ENCODE measurements at regions not wholly inside any gene's neighbourhood (a gene's known extent, or its start where the extent isn't known, plus 50 kb on each side); places are given as distances from the start of the nearest gene placed in this dataset.

DNA sequence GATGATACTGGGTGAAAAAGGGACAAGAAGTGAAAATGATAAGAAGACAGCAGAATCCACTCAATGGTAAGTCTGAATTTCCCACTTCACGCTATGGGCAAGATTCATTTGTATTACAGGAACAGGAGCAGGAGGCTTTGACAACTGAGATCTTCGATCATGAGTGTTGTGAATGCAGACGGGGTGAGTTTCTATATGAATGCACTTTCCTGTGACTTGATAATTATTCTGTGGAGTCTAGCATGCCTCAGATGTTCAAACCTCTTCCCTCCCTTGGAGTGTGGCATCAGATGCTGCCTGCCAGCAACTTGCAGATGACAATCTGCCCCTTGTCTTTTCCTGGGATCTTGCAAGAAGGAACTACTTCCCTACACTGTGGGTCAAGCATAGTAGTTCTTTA is 225.4 kb downstream of the HLX start:
- DNase-seq (ENCODE audit: low read depth), result no peak

DNA sequence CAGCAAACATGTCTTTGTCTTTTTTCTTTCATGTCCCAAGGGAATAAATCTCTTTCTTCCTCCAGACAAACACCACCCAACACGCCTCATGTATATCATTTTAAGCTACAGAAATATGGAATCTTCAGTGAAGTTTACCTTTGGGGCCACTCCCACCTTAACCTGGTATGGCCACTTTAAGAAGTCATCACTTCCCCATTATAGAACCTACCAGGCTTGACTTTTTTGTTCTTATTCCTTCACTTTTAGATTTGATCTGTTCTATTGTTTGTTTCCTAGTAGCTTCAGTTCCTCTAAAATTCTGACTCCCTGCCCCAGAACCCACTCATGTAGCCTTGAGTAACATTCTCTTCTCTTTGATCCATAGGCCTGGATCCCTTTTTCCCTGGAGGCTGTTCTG is 226.3 kb downstream of the HLX start:
- DNase-seq (ENCODE audit: low read depth), result no peak

DNA sequence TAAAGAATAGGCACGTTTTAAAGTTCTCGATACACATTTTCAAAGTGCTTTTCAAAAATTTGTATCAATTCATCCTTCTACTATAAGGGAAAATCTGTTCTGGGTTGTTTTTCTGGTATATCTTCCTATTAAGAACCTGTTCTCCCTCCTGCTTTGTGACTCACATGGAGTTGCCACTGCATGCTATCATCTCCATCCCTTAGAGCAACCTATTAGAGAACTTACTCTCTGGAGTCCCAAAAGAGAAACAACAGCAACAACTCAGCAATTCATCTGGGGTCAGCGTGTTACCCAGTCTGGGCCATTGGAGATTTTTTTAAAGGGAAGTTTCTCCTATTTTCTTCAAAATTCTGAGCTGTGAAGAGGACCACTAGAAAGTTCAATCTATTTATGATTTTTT is 227.4 kb downstream of the HLX start:
- DNase-seq (ENCODE audit: low read depth), result no peak

DNA sequence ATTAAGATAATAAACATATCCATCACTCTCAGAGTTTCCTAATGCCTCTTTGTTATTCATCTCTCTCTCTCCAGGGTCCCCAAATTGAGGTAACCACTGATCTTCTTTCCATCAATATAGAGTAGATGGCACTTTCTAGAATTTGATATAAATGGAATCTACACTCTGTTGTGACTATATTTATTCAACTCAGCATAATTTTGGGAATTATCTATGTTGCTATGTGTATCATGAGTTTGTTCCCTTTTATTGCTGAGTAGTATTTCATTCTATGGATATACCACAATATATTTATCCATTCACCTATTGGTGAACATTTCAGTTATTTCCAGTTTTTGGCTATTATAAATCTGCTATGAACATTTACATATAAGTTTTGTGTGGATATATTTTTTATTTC is 230.7 kb downstream of the HLX start:
- no peak for DNase-seq (ENCODE audit: low read depth)

DNA sequence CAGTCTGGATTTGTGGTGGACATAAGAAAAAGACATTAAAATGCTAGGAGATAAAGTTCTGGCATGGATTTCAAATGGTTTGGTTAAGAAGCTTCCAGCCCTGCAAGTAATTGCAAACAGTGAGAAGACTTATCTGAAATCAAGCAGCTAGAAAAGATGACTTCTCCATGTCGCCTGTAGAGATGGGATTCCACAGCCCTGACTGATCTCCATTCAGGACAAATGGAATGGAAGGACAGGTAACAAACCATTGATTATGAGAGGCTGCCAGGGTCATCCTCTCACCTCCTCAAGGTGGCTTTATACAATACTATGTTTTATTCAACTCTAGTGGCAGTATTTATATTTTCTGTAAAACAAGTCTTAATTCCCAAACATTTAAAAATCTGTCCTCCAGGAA is 237.9 kb downstream of the HLX start:
- DNase-seq (ENCODE audit: low read depth), result no peak

DNA sequence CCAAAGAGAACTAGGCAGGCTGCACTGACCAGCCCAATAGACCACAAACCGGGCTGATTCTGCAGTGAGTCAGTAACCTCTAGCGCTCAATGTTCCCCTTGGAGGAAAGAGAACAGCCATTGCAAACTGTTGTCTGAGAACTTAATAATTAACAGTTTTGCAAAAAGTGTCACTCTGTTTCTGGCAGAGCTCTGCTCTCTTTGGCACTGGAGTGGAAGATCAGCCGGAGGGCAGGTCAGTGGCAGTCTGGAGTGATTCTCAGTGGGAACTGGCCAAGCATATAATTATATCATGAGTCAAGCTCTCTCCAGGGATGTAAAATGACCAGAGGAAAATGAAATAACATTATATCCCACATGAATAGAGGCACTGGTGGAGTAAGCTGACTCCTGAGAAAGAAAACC is 238.3 kb downstream of the HLX start:
- DNase-seq (ENCODE audit: low read depth), result peak; percentile 88

DNA sequence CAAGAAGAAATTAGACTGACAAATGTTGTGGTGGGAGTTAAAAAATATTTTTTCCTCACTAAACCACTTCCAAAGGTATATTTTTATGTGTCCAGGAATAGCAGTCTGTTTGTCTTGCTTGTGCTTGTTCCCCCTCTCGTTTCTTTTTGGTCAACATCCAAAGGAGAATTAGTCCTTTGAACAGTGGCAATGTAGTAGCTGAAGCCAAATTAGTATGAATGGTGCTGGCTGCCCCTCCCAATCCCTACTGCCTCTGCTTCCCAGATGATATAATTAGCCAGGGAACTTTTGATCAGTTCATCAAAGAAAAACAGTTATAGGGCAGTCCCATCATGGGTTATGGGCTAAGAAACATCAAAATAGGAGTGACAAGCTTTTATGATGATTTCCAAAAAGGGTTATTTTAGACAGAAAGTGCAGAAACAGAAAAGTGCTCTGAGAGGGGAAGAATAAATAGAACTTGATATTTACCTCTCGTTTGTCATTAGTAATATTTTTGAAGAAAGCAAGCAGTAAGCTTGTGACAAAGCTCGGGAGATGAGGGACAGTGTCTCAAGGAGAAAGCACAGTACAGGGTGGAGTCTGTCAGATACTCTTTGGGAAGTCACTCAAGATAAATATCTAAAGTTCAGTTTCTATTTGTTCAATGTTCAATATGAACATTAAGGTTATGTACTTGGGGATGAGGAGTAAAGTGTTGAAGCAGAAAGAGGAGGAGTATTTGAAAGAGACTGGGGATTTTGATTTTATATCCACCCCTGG is 239.1 kb downstream of the HLX start:
- no peak for DNase-seq (ENCODE audit: low read depth)

DNA sequence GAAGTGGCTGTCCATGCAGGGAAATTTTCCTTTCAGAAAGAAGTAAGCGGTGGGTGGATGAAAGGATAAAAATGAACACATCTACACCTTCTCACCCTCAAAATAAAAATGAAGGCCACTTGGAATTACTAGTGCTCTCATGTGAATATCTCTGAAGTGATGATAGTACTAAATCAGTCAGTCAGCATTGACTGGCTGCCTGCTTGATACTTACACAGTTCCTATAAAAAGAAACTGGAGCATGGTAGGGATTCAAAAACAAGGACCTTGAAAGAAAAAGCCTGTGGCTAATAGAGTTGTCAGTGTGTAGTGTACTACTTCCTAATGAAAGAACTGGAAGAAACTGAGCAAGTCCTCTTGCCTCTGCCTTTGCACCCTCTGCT is 239.7 kb downstream of the HLX start:
- DNase-seq (ENCODE audit: low read depth), result no peak

DNA sequence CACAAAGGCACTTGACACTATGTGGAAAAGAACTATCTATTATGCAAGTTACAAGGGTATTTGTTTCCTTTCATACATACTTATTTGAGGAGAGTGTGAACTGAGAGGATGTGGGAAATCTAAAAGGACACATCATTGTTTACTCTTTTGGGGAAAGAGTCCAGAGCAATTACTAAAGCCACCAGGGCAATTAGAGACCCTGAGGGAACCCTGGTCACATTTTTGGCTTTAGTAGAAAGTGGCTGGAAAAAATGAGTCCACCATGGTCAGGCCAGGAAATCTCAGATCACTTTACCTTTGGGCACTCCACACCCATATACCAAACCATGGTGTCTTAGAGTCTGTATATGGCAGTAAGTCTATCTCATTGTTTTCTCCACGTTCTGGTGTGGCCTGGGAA is 243.3 kb downstream of the HLX start:
- DNase-seq (ENCODE audit: low read depth), result no peak

DNA sequence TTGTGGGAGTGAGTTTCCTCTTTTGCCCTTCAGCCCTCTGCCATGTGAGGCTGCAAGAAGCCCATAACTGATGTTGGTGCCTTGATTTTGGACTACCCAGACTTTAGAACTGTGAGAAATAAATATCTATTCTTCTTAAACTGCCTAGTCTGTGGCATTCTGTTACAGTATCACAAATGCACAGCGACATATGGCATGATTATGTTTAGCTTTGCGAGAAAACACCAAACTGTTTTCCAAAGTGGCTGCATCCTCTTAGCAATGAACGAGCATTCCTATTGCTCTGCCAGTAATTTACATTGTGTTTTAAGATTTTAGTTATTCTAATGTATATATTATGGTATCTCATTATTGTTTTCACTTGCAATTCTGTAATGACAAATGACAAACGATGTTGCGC is 246.7 kb downstream of the HLX start:
- no peak for DNase-seq (ENCODE audit: low read depth)

DNA sequence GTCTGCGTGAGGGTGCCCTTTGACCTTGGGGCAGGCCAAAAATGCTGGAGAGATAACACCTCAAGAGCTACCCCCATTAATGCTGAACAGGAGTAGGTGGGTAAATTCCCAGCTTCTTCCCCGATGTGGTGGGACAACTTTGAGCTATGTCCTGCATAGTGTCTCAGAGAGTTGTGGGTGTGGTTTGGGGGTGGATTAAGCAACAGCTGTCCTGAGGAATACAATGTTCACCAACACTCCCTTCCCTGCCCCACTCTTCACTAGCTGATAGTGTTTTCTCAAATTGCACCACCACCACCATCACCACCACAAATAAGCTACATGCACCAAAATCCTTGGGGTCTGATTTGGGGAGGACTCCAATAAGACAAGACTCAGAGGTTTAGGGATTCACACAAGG is 258.4 kb downstream of the HLX start:
- DNase-seq (ENCODE audit: low read depth), result no peak

DNA sequence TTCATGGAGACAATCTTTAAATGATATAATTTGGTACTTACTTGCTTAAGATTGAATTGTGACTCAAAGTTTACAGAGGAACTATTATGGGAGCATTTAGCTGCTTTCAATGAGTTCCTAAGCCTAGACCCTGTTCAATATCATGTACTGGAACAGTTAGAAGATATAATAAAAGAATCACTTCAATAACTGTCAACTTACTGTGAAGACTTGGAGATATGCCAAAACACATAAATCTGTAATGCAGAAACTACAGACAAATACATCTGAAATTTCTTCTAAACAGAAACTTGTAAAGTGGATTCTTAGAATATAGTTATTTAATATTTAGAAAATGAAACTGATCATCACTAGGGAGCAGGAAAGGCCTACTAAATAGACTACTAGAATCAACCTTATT is 259.3 kb downstream of the HLX start:
- no peak for DNase-seq (ENCODE audit: low read depth)

DNA sequence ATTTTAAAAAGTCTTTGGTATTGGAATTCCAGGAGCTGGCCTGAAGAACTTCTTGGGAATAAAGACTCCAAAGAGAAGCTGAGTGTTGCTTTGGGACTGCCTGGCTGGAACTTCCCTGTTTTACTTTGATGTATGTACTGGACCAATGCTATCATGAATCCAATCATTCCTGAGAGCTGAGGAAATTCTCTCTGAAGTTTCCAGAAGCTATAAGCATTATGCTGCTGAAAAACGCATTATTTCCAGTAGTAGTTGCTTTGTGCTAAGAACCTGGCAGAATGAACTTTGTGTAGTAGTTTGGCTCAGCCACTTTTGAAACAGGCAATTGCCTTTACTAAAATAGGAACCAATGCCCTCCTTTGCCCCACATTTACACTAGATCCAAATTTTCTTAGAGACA is 260.7 kb downstream of the HLX start:
- DNase-seq (ENCODE audit: low read depth), result no peak

DNA sequence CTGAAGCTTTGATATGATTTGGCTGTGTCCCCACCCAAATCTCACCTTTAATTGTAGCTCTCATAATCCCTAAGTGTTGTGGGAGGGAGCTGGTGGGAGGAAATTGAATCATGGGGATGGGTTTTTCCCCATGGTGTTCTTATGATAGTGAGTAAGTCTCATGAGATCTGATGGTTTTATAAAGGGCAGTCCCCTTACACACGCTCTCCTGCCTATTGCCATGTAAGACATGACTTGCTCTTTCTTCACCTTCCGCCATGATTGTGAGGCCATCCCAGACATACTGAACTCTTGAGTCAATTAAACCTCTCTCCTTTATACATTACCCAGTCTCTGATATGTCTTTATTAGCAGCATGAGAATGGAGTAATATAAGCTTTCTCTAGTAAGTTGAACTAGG is 261.9 kb downstream of the HLX start:
- DNase-seq (ENCODE audit: low read depth), result no peak

DNA sequence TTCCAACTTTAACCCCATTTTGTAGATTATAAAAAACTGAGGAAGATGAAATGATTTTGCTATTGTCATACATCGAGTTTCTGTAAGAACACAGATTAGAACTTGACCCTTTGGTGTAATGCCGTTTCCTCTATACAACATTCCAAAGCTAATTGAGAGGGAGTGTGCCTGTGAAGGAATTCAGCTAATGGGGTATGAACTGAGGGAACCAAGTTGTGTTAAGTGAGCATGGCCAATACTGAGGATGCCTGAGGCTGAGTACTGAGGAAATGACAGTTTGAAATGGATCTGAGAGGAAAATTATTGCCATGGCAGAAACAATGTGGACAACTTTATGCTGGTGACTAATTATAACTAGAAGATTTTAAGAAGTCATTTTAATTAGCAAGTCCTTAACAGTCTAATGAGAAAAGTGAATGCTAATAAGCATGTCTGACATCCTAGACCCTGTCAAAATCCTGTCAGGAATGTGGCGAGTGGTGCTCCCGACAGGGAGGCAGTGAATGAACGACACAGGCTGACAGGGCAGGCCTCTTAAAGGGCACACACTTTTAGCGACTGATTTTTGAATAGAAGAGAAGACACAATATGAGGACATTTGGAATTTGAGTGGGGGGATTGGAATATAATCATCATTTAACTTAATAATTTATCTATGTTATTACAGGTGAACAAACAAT is 262.5 kb downstream of the HLX start:
- DNase-seq (ENCODE audit: low read depth), result no peak

DNA sequence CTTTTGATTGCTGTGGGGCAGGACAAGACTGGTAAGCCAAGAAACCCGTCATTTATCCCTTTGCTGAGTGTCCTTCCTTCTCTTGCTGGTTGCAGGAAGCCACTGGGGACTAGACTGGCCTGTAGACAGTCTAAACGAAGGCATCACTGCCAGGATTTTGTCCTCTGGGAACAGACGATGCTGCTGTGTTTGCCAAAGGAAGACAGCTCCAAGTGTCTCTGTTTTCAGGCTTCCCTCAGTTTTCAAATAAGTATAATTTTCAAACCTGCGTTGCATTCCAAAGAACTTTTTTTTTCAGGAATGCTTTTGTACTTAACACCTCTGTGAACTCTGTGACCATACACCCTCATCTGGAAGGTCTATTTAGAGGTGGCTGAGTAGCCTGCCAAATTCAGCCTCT is 269.4 kb downstream of the HLX start:
- DNase-seq (ENCODE audit: low read depth), result no peak

DNA sequence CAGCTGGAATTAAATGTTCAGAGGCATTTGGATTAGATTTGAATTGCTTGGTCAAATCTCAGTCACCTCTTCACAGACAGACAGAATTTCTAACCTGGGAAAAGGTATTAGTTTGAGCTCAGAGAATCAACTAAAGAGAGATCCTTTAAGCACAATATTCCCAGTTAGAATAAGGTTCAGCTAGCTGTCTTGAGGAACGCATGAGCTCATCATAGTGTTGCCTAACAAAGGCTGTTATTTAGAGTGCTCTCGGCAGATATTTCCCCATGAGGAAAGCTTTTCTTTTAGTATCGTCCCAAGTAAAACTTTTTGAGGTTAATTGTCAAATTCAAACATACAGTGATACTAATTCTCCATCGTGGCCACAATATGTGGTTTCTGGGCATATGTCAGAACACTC is 269.9 kb downstream of the HLX start:
- peak; percentile 18 for DNase-seq (ENCODE audit: low read depth)

DNA sequence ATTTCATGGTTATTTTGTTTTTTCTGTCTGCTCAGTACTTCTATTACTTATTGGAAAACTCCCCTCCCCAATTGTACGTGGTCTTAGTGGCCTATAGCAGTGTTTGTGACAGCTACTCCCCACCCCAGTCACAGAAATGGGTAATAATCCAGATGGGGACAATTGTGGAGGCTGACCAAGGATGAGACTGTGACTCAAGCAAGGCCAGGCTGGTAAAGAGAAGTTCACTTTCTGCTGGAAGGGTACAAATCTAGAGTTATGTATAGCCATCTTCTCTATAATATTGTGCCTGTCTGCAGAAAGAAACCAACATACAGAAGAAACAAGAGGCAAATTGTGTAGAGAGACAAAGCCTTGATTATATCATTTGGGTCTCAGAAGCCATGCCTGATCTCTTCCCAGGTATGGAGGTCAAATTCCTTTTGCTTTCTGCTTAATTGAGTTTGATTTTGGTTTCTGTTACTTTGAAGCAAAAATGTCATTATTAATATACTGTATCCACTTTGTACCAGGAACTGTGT is 270.4 kb downstream of the HLX start:
- DNase-seq (ENCODE audit: low read depth), result no peak

DNA sequence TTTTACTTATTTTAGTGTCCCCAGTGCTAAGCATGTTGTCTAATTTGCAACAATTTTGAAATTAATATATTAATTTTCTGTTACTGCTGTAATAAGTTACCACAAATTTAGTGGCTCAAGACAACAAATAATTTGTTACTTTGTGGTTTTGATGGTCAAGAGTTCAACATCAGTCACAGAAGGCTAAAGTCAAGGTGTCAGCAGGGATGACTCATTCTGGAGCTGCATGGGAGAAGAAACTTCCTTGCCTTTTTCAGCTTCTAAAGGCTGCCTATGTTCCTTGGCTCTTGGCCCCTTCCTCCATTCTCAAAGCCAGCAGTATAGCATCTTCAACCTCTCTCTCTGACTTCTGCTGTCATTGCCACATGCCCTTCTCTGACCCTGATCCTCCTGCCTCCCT is 271.8 kb downstream of the HLX start:
- DNase-seq (ENCODE audit: low read depth), result no peak

DNA sequence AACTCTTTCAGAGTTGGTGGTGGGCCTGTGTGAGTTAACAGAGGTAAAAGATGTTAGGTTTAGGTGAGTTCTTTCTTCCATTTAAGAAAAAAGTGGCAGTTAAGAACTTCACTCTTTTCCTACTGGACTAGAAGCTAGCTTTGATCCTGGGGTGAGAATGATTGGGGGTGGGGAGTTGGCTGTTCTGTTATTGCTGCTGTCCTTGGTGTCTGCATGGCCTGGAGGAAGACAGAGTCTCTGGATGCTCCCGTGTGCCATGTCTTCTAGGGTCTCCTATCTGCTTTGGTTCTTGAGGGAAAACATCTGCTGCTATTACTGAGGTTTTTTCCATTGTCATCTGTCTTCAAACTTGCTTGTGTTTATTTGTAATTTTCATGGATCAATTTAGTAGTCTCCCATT is 275.7 kb downstream of the HLX start:
- no peak for DNase-seq (ENCODE audit: low read depth)

DNA sequence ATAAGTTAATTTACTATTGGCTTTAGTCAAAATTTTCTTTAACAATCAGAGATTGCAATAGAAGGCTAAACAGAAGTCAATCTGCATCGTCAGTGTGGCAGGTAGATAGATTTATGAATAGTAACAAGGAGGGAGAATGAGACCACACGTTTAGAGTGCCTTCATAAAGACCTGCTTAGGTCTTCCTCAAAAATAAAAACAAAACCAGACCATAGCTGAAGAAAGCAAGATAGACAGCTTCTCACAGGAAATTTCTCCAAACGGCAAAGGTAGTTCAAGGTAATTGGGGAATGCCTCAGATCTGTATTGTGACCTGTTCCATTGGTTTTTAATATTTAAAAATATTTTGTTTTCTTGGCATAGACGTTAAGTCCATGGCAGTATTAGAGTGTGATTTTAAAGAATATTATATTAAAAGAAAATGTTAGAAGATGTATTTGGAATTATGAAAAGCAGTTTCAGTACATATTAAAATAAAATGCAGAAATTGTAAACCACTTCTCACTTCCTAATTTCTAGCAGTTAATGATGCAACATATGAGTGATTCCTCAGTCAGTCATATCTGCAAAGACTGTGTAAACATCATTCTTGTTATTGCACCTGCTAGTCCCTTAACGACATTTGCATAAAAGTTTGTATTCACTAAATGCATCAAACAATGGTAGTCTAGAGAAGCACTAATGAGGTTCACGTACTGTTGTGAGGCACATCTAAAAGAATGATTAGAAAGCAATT is 278.0 kb downstream of the HLX start:
- no peak for DNase-seq (ENCODE audit: low read depth)

DNA sequence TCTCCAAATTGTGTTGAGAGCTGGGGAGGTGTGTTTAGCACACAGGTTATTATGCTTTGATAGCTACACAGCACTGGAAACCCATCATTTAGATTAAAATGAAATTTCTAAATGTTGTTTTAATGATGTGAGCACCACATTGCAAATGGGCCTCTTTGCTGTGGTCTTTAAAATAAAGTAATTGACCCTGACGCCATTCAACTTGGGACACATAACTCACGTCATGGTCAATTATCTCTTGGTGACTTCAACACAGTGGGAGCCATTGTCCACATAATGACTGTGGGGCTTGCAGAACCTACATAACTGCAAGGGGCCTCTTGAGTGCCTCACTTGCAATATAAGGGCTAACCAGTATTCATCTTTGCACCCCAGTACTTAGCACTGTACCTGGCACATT is 280.4 kb downstream of the HLX start:
- DNase-seq (ENCODE audit: low read depth), result no peak

DNA sequence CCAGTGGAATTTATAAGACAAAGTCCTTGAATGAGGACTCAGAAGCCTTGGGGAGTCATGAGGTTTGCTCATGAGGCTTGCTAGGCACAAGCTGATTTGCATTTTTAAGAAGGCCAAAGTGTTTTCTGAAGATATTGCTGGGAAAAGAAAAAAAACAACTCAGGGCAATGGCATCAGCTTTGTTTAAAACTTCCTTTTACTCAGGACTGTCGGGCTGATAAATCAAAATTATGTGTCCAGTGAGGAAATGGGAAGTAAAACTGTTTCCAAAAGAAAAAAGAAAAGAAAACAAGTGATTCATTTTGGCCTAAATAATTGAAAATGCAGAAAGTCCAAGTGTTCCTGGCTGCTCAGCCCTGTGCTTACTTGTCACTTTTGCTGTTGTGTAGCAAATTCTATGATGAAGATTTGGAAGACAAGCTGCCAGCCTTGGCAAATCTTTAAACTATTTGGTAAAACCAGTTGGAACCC is 282.4 kb downstream of the HLX start:
- DNase-seq (ENCODE audit: low read depth), result no peak
